Keratinocyte (primary cell): ENCODE measurements at regions not wholly inside any gene's neighbourhood (a gene's known extent, or its start where the extent isn't known, plus 50 kb on each side); places are given as distances from the start of the nearest gene placed in this dataset.

ENCODE experiments used
- EZH2 ChIP-seq: IDR thresholded peaks from one replicate; pipeline ENCODE4 v1.6.1; 2012; ENCODE audit warnings: inconsistent platforms, mild to moderate bottlenecking, low read length, moderate library complexity
- TF ChIP-seq, protein P1 (sequence below), 3 experiments: IDR thresholded peaks in 1 of 3; conservative IDR thresholded peaks in 1 of 3; optimal IDR thresholded peaks in 1 of 3; 2 replicates in 2 of 3; 3 replicates in 1 of 3; pipeline versions ENCODE3 to v1.5.1; 2011; ENCODE audit warnings: low read length in 3 of 3, mild to moderate bottlenecking in 3 of 3, moderate library complexity in 2 of 3, control low read depth in 1 of 3, inconsistent platforms in 1 of 3; ENCODE audit not compliant: insufficient read depth in 2 of 3; ENCODE audit errors: extremely low read depth in 1 of 3

DNA sequence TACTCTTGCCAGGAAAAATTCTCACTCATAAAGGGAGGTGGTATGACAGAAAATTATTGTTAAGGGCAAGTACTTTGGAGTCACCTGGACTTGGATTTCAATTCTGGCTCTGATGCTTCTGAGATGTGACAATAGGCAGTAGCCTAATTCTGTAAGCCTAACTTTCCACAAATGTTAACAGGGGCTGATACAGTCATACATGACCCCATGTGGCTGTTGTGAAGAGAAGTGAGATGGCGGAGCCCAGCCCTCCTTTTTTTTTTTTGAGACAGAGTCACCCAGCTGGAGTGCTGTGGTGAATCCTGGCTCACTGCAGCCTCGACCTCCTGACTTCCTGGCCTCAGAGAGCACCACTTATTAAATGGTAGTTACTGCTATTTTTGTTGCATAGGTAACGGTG lies 54.4 kb upstream of the IRF2 start:
- TF ChIP-seq, protein P1, sequence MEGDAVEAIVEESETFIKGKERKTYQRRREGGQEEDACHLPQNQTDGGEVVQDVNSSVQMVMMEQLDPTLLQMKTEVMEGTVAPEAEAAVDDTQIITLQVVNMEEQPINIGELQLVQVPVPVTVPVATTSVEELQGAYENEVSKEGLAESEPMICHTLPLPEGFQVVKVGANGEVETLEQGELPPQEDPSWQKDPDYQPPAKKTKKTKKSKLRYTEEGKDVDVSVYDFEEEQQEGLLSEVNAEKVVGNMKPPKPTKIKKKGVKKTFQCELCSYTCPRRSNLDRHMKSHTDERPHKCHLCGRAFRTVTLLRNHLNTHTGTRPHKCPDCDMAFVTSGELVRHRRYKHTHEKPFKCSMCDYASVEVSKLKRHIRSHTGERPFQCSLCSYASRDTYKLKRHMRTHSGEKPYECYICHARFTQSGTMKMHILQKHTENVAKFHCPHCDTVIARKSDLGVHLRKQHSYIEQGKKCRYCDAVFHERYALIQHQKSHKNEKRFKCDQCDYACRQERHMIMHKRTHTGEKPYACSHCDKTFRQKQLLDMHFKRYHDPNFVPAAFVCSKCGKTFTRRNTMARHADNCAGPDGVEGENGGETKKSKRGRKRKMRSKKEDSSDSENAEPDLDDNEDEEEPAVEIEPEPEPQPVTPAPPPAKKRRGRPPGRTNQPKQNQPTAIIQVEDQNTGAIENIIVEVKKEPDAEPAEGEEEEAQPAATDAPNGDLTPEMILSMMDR (optimal IDR thresholded peaks at IDR 0.05 in 1 of 3, IDR thresholded peaks at IDR 0.05 in 1 of 3, conservative IDR thresholded peaks at IDR 0.05 in 1 of 3; ENCODE audit: extremely low read depth in 1 of 3, insufficient read depth in 2 of 3, low read length in 3 of 3), result no peak
- TF ChIP-seq EZH2, result no peak
